ENCODE measurements at regions not wholly inside any gene's neighbourhood (a gene's known extent, or its start where the extent isn't known, plus 50 kb on each side); places are given as distances from the start of the nearest gene placed in this dataset.
"Not testable (repeated sequence)": the region's sequence is repeated elsewhere in the genome, so short reads cannot be mapped to it uniquely, and the experiment has no call there.

DNA sequence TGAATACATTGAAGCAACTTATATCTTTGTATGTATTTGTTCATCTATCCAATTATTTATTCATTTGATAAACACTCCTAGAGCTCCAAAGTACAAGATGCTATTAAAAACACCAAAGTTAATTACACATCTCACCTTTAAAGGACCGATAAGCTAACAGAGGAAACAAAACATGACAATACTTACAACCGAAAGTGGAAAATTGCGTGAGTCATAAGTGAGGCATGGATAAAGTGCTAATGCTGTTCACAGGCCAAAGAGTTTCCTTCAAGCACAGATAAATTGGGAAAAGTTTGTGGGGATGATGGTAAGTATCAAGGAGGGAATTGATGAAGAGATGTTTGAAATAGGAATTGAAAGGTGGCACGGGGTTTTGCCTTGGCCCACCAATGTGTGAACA, 172.8 kb upstream of the KITLG start:
- DNase-seq (ENCODE audit: low spot score) = peak; percentile 11

DNA sequence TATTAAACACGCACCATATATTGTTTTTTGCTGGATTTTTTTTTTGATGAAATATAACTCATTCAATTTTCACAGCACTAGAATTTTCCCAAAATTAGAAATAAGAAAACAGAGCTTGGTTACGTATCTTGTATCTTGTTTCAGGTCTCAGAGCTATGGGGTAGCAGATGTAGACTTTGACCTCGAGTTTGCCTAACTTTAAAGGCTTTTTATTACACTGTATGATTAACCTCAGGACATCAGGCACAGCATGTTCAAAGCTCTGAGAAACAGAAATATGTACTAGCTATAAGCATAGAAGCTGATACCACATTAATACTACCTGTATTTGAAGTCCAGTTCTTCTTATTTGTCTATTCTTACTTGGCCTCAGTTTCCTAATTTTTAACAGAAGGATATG, 171.9 kb upstream of the KITLG start:
- no peak for DNase-seq (ENCODE audit: low spot score)

DNA sequence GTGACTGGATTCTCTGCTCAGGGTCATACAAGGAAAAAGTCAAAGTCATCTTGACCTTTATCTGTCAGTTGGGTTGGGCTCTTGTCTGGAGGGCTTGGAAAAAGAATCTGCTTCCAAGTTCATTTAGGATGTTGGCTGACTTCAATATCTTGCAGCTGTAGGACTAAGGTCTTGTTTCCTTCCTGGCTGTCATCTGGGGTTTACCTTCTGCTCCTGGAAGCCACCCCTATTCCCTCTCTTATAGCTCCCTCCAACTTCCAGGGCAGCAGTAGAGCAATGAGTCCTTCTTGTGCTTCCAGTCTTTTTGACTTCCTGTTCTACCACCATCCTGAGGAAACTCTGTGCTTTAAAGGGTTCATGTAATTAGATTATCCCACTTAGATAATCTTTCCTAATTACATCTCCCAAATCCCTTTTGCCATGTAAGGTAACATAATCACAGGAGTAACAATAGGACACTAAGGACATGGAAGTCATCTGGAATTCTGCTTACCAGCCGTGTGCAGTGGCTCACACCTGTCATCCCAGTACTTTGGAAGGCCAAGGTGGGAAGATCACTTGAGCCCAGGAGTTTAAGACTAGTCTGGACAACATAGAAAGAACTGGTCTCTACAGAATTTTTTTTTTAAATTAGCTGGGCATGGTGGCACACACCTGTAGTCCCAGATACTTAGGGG, 170.7 kb upstream of the KITLG start:
- no peak for DNase-seq (ENCODE audit: low spot score)

DNA sequence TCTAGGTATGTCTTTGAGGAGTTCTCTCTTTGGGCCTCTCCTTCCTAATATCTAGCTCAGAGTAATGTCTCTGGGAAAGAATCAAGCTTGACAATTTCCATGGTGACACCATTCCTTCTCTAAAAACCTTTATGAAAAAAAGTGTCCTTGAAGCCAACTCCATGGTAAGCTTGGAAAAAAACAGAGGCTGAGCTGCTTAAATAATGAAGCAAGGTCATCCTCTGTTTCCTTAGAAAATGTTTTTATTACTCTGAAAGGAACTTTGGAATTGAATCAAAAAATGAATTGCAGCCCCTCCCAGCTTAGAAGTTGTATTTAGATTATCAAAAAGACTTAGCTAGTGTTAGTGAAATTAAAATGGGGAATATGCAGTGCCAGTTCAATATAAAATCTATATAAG, 166.1 kb upstream of the KITLG start:
- DNase-seq (ENCODE audit: low spot score) = no peak

DNA sequence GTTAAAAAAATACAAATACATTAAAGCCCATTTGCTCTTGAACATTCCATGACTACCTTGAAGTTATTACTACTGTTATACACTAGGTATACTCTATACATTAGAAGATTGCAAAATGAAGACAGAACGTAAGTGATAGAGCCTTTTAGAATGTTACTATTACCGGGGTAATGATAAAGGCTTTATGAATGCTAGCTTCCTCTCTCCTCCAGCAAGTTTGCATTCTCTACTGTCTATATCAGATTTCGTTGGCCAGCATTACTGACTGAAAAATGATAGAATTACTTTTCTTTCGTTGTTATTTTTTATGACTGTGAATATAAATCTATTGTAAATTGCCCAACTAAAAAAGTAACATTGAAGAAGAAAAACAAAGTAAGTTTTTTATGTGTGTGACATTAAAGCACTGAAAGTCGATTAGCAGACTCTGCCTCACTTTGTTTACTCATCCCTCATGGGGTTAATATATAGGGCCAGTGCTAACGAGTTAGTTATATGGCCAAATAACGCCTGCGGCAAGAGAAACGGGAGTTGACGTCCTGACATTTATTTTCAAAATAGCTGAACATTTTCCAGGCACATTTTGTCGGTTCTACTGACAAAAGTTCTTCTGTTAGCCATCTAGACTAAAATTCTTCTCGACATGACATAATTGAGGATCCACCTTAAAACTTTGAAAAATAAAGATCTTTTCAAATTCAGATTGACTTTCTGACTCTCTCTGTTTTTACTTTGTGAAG, 163.8 kb upstream of the KITLG start:
- no peak for DNase-seq (ENCODE audit: low spot score)

DNA sequence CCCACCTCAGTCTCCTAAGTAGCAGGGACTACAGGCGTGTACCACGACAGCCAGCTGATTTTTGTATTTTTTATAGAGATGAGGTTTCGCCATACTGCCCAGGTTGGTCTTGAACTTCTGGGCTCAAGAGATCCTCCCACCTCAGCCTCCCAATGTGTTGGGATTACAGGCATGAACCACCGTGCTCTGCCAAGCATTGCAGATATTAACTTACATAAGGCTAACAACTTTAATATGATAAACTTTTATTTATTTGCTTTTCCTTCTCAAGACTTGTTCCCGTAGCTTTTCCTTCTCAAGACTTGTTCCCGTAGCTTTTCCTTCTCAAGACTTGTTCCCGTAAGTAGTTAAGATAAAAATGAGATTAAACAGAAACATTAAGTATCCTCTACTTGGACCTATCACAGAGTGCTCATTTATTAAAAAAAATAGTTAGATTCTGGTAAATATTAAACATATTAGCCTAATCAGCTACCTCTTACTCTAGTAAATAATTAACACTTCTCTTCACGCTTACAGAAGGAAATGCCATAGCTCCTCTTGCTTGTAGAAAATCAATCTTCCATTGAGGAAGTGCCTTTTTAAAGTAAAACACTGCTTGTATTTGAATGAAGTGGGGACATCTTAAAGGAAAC, 157.7 kb upstream of the KITLG start:
- no peak for DNase-seq (ENCODE audit: low spot score)

DNA sequence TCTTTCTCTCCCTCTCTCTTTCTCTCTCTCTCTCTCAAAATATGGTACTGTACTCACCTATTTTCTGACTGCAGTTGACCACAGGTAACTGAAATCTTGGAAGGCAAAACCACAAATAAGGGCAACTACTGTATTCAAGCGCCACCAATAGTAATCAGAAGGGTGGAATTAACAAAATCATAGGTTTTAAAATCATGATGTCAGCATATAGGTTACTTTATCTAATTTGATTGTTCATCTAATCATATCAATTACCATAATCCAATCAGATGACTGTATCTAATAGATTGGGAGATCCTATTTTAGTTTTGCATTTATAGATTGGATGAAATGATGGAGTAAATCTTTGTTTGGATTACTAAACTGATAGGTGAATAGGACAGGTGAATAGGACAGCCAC, 155.8 kb upstream of the KITLG start:
- DNase-seq (ENCODE audit: low spot score) = no peak

DNA sequence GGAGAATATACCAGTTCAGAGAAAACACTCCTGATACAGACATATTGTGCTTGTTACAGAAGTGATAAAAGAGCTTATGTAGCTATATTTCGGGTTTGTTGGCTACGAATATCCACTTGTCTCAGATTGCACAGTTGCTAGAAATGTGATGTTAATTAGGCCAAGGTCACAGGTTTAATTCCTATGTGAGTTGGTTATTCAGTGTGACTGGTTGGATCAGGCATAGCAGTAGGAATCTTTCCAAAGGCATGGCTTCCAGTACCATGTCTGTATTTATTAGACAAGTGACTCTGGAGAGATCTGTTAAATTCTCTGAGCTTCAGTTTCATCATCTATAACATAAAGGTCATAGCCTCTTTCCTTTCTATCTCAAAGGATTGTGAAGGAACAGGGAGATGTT, 152.7 kb upstream of the KITLG start:
- no peak for DNase-seq (ENCODE audit: low spot score)

DNA sequence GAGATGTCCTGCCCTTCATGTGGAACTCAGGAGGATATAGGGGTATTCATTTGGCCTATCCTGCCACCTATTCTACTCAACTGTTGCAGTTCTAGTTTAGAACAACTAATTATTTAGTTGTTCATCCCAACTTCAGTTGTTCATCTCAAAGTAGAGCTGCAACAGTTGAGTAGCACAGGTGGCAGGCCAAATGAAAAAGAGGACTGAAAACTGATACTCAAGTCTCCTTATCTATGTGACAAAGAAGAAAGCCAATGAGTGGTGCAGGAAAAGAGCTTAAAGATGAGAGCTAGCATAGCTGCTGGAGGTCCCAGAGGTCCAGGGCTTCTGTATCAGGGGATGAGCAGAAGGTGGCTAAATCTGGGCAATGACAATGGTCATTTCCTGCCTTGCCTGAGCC, 148.9 kb upstream of the KITLG start:
- no peak for DNase-seq (ENCODE audit: low spot score)

DNA sequence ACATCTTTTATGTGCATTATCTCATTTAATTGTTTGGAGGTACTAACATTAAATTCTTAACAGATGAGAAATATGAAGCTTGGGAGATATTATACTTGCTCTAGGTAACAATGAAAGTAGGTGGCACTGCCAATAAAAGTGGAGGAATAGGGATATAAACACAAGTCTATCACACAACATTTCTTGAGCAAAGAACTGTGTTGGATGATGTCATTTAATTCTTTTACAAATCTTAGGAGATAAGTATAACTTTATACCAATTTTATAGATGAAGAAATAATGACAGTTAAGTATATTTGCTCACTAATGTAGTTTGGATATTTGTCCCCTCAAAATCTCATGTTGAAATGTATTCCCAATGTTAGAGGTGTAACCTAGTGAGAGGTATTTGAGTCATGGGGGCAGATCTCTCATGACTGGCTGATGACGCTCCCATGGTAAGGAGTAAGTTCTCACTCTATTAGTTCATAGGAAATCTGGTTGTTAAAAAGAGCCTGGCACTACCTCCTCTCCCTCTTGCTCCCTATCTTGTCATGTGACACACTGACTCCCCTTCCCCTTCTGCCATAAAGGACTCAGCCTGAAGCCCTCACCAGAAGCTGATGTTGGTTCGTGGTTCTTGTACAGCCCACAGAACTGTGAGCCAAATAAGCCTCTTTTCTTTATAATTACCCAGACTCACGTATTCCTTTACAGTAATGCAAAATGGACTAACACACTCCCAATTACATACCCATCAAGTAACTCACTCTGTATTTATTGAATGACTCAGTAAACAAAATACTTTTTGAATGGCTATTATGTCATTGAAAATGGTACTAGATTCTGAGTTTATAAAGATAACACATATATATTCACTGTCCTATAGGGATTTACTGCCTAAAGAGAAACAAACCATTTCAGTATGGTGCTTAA, 146.8 kb upstream of the KITLG start:
- DNase-seq (ENCODE audit: low spot score) = peak; percentile 4

DNA sequence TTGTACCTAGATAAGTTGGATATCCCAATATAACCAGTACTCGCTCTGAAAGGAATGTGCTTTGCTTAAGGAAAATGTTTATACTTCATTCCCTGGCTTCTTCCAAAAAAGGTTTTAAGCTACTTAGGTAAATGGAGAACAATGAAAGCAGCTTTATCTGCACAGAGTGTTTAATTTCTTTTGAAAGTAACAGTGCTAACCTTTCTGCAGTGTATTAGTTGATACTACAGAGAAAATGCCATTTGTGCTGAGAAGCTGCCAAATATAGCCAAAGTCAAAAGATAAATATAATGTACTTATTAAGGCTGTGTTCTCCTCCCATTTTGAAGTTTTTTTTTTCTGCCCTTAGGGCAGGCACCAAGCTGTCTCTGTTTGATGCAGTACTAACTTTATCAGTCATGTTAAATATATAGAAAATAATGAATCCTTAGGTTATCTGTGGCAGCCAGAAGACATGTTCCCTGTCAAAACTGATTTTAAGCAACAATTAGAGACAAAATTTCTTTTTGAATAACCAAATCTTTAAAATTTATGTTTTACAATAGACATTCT, 145.4 kb upstream of the KITLG start:
- DNase-seq (ENCODE audit: low spot score) = no peak

DNA sequence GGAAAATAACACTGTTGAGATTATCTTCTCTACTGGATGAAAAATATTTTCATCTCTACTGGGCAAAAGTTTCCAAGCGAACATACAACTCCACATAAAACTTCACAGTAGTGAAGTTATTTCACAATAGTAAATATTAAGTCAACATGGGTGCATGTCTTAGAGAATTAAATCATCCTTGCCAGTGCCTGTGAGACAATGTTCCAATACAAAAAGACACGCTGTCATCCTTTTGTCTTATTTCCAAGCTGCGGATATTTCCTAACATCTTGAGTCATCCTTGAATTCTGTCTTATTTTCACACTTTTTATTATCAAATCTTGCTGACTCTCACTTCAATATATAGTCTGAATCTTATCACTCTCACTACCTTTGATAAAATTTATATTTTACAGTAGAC, 142.9 kb upstream of the KITLG start:
- no peak for DNase-seq (ENCODE audit: low spot score)

DNA sequence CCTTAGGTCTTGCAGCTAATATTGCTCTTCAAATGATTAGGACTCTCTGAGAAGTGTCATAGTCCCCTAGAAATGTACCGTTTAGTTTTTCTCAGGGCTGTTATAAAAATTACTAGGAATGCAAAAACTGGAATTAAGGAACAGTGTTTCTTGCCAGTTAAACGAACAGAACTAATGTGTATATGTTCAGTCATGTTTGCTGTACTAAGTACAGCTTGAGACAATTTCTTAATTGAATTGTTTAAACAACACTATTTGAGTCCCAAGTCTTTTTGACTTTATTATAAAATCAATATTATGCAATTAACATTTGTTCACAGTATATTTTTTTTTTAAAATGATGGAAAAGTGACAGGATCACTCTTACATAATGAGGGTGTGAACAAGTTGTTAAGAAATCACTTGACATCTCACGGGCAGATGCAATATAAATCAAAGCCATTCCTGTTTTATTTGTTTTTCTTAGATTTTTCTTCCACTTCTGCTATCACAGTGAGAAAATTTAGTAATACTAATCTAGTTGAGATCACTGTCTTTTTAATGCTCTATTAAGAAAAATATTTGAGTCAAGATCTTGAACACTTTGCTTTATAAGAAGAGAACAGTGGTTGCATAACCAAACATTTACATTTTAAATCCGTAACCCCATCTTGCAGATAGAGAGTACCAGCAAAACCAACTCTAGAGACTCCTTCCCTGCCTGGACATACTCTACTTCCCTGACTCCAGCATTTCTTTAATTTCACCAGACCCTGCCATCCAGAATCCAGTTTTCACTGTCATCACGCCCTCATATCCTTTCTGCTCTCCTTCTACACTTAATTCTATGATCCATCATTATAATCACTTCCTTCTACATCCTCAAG, 140.7 kb upstream of the KITLG start:
- DNase-seq (ENCODE audit: low spot score) = no peak

DNA sequence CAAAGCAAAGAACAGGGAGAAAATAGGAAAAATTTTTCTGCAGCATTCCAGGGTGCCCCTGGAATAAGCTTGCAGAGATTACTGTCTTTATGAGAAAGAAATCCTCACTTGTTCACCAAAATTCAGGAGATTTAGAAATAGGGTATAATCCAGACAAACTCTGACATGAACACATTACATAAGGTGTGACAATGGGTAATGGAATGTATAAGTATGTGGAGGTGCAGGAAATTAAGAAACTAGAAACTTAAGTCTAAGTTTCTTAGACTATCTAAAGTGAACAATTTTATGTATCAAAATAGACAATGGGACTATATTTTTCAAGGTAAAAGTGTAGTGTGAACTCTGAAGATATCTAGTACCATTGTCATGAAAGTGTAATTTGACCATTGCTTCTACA, 140.0 kb upstream of the KITLG start:
- no peak for DNase-seq (ENCODE audit: low spot score)

DNA sequence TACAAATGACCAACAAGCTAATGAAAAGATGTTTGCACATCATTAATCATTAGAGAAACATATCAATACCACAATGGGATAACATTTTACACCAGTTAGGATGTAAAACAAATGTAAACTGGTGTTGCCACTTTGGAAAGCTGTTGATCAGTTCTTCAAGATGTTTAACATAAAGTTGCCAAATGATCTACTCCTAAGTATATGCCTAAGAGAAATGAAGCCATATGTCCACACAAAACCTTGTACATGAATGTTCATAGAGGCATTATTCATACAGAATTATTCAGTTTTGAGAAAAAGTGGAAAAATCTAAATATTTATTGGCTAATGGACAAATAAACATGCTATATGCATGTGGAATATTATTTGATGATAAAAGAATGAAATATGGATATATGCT, 136.9 kb upstream of the KITLG start:
- no peak for DNase-seq (ENCODE audit: low spot score)

DNA sequence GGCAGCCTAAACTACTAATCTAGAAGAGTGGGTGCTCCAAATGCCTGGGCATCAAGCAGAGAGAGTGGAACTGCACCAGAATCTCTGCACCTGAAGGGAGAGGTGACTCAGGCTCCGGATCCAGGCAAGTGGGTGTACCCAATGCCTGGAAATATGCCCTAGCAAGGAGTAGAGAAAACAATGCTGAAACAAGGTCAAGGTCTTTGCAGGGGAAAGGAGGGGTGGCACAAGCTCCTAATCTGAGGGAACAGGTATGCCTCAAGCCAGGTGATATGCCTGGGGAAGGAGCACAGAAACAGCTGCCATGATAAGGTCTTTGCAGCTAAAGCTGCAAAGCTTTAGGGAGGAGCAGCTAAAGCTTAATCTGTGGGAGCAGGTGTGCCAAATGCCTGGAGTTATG, 136.0 kb upstream of the KITLG start:
- no peak for DNase-seq (ENCODE audit: low spot score)

DNA sequence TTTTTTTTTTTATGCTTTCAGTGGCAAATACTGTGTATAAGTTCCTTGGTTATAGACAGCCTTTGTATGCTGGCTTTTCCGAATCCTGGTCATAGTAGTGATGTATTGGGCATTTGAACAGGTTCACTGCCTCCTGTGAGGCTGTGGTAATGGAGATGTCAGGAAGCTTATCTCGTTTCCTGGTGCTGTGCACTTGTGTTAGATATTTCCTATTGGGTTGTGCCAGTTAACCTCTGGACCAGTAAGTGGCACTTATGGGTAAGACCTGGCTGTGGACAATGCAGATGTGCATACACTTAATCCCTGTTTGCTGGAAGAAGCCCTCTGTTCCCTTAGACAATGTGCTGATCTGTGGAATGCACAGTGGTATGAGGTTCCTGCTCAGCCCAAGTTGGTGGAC, 135.4 kb upstream of the KITLG start:
- no peak for DNase-seq (ENCODE audit: low spot score)

DNA sequence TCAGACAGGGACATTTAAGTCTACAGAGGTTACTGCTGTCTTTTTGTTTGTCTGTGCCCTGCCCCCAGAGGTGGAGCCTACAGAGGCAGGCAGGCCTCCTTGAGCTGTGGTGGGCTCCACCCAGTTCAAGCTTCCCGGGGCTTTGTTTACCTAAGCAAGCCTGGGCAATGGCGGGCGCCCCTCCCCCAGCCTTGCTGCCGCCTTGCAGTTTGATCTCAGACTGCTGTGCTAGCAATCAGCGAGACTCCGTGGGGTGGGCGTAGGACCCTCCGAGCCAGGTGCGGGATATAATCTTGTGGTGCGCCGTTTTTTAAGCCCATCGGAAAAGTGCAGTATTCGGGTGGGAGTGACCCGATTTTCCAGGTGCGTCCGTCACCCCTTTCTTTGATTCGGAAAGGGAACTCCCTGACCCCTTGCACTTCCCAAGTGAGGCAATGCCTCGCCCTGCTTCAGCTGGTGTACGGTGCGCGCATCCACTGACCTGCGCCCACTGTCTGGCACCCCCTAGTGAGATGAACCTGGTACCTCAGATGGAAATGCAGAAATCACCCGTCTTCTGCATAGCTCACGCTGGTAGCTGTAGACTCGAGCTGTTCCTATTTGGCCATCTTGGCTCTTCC, 134.1 kb upstream of the KITLG start:
- not testable (repeated sequence) for DNase-seq (ENCODE audit: low spot score)

DNA sequence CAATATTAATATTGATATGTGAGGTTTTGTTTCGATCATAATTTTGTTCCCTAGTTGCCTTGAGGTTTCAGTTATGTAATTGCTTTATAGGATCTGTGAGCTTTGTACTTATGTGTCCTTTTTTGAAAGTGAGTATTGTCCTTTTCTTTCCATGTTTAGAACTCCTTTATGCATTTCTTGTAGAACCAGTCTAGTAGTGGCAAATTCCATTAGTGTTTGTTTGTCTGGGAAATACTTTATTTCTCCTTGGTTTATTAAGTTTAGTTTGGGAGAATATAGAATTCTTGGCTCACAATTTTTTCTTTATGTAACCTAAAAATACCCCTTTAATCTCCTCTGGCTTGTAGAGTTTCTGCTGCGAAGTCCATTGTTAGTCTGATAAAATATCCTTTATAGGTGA, 127.5 kb upstream of the KITLG start:
- no peak for DNase-seq (ENCODE audit: low spot score)

DNA sequence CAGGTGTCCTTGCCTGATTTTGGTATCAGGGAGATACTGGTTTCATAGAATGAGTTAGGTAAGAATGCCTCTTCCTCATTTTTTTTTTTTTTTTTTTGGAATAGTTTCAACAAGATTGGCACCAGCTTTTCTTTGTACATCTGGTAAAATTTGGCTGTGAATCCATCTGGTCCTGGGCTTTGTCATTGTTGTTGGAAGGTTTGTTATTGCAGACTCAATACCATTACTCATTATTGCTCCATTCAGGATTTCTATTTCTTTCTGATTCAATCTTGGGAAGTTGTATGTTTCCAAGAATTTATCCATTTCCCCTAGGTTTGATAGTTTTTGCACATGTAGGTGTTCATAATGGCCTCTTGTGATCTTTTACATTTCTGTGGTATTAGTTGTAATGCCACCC, 126.0 kb upstream of the KITLG start:
- no peak for DNase-seq (ENCODE audit: low spot score)

DNA sequence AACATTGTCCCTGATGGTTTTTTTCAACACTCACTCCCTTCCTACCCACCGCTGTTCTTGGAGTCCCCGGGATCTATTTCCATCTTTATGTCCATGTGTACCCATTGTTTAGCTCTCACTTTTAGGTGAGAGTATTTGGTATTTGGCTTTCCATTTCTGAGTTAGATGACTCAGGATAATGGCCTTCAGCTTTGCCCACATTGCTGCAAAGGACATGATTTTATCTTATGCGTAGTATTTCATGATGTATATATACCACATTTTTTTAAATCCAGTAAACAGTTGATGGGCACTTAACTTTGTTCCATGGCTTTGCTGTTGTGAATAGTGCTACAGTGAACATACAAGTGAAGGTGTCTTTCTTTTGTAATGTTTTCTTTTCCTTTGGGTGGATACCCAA, 123.5 kb upstream of the KITLG start:
- no peak for DNase-seq (ENCODE audit: low spot score)
